Gastroesophageal sphincter (tissue), 3 donors: ENCODE measurements at regions not wholly inside any gene's neighbourhood (a gene's known extent, or its start where the extent isn't known, plus 50 kb on each side); places are given as distances from the start of the nearest gene placed in this dataset.

ENCODE experiments used
- POLR2A ChIP-seq, 2 donors: fragments of 450-650 bp; IDR thresholded peaks; one replicate each; pipeline ENCODE4 v1.6.1; 2017; ENCODE audit warnings: antibody characterized with exemption in 2 of 2, mild to moderate bottlenecking in 2 of 2, moderate library complexity in 1 of 2
- POLR2AphosphoS5 ChIP-seq: sonication (generic); formaldehyde crosslinking; IDR thresholded peaks from one replicate; pipeline ENCODE4 v1.6.1; 2017; ENCODE audit warnings: antibody characterized with exemption
- TF ChIP-seq, protein P1 (sequence below), 4 experiments: fragments of 200-600 bp in 2 of 4; fragments of 450-650 bp in 2 of 4; sonication (generic) in 1 of 4; IDR thresholded peaks; one replicate each; pipeline ENCODE4 v1.5.1; 2017 to 2019; ENCODE audit warnings: antibody characterized with exemption in 4 of 4, mild to moderate bottlenecking in 2 of 4, moderate library complexity in 2 of 4

DNA sequence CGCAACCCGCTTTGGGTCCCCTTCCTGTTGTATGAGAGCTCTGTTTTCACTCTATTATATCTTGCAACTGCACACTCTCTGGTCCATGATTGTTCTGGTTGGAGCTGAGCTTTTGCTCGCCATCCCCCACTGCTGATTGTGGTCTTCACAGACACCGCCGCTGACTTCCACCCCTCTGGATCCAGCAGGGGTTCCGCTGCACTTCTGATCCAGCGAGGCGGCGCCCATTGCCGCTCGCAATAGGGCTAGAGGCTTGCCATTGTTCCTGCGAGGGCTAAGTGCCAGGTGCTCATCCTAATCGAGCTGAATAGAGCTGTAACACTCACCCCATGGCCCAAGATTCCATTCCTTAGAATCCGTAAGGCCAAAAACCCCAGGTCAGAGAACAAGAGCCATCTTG, 1905.8 kb upstream of the RAG2 start:
- TF ChIP-seq, protein P1, sequence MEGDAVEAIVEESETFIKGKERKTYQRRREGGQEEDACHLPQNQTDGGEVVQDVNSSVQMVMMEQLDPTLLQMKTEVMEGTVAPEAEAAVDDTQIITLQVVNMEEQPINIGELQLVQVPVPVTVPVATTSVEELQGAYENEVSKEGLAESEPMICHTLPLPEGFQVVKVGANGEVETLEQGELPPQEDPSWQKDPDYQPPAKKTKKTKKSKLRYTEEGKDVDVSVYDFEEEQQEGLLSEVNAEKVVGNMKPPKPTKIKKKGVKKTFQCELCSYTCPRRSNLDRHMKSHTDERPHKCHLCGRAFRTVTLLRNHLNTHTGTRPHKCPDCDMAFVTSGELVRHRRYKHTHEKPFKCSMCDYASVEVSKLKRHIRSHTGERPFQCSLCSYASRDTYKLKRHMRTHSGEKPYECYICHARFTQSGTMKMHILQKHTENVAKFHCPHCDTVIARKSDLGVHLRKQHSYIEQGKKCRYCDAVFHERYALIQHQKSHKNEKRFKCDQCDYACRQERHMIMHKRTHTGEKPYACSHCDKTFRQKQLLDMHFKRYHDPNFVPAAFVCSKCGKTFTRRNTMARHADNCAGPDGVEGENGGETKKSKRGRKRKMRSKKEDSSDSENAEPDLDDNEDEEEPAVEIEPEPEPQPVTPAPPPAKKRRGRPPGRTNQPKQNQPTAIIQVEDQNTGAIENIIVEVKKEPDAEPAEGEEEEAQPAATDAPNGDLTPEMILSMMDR (IDR thresholded peaks at IDR 0.05): no peak
- TF ChIP-seq POLR2AphosphoS5 (no peak), POLR2A (IDR thresholded peaks at IDR 0.05) (no peak)
